CD14-positive monocyte (primary cell): ENCODE measurements at regions not wholly inside any gene's neighbourhood (a gene's known extent, or its start where the extent isn't known, plus 50 kb on each side); places are given as distances from the start of the nearest gene placed in this dataset.

Source experiments
- DNase-seq, 3 donors: peaks; one replicate each; pipeline ENCODE4 v3.0.0-alpha.2; 2011 to 2022
- H2AFZ ChIP-seq: 2 replicates; pipeline ENCODE4 v1.6.0; 2012; ENCODE audit warnings: mild to moderate bottlenecking, low read depth, low read length, inconsistent platforms; ENCODE audit not compliant: insufficient read depth, poor library complexity, severe bottlenecking
- H3K27ac ChIP-seq, 2 donors: 1 replicate in 1 of 2; 2 replicates in 1 of 2; pipeline ENCODE4 v1.5.1; 2012 to 2013; ENCODE audit warnings: low read length in 2 of 2, control low read depth in 1 of 2, inconsistent platforms in 1 of 2, low read depth in 1 of 2, mild to moderate bottlenecking in 1 of 2
- H3K27me3 ChIP-seq, 2 donors: one replicate each; pipeline versions ENCODE4 v1.6.0 to v1.6.1; 2011 to 2013; ENCODE audit warnings: low read length in 2 of 2; ENCODE audit not compliant: control insufficient read depth in 2 of 2, insufficient read depth in 2 of 2
- H3K36me3 ChIP-seq, 2 donors: replicated peaks in 1 of 2; 1 replicate in 1 of 2; 2 replicates in 1 of 2; pipeline versions ENCODE4 v1.5.1 to v1.6.1; 2012 to 2013; ENCODE audit warnings: low read length in 2 of 2, control low read depth in 1 of 2, inconsistent platforms in 1 of 2, mild to moderate bottlenecking in 1 of 2; ENCODE audit not compliant: insufficient read depth in 2 of 2, control insufficient read depth in 1 of 2
- H3K4me1 ChIP-seq, 2 donors: 1 replicate in 1 of 2; 2 replicates in 1 of 2; pipeline versions ENCODE4 v1.5.1 to v1.6.1; 2012 to 2013; ENCODE audit warnings: low read length in 2 of 2, control low read depth in 1 of 2, inconsistent platforms in 1 of 2, mild to moderate bottlenecking in 1 of 2, moderate library complexity in 1 of 2; ENCODE audit not compliant: insufficient read depth in 2 of 2, control insufficient read depth in 1 of 2
- H3K4me2 ChIP-seq: replicated peaks from 2 replicates; pipeline ENCODE3; 2012; ENCODE audit warnings: low read length, moderate library complexity, mild to moderate bottlenecking; ENCODE audit not compliant: poor library complexity, severe bottlenecking; ENCODE audit errors: extremely low read depth
- H3K4me3 ChIP-seq, 3 experiments: fragments of 200-600 bp in 1 of 3; sonication (generic) in 1 of 3; replicated peaks in 1 of 3; 1 replicate in 2 of 3; 2 replicates in 1 of 3; pipeline ENCODE4 v1.5.1; 2011 to 2013; ENCODE audit warnings: low read length in 3 of 3, mild to moderate bottlenecking in 3 of 3, control low read depth in 2 of 3, low read depth in 2 of 3, inconsistent platforms in 1 of 3, moderate library complexity in 1 of 3
- H3K79me2 ChIP-seq: 2 replicates; pipeline ENCODE4 v1.6.0; 2012; ENCODE audit warnings: mild to moderate bottlenecking, control low read depth, inconsistent platforms, low read length, moderate library complexity; ENCODE audit not compliant: insufficient read depth
- H3K9ac ChIP-seq: 2 replicates; pipeline ENCODE4 v1.6.0; 2017; ENCODE audit warnings: low read length, mild to moderate bottlenecking; ENCODE audit not compliant: insufficient read depth, poor library complexity, severe bottlenecking
- H3K9me3 ChIP-seq, 2 donors: replicated peaks in 1 of 2; 1 replicate in 1 of 2; 2 replicates in 1 of 2; pipeline versions ENCODE4 v1.5.1 to v1.6.1; 2012 to 2013; ENCODE audit warnings: low read length in 2 of 2, control low read depth in 1 of 2; ENCODE audit not compliant: control insufficient read depth in 1 of 2, insufficient read depth in 1 of 2
- H4K20me1 ChIP-seq: 2 replicates; pipeline ENCODE4 v1.6.0; 2012; ENCODE audit warnings: mild to moderate bottlenecking, low read length, control low read depth, moderate library complexity; ENCODE audit not compliant: insufficient read depth
- H3K27ac Mint-ChIP-seq, 7 donors: one replicate each; pipeline ENCODE4 v1.8.0; 2020; ENCODE audit warnings: mild to moderate bottlenecking in 7 of 7, mixed read lengths in 7 of 7, moderate library complexity in 6 of 7, inconsistent platforms in 2 of 7
- H3K27me3 Mint-ChIP-seq, 3 donors: one replicate each; pipeline ENCODE4 v1.8.0; 2021 to 2022; ENCODE audit warnings: low read depth in 3 of 3, mild to moderate bottlenecking in 3 of 3, mixed read lengths in 3 of 3, moderate library complexity in 3 of 3, inconsistent platforms in 1 of 3
- H3K36me3 Mint-ChIP-seq, 2 donors: one replicate each; pipeline ENCODE4 v1.8.0; 2020; ENCODE audit warnings: mixed read lengths in 2 of 2, inconsistent platforms in 1 of 2, mild to moderate bottlenecking in 1 of 2
- H3K4me1 Mint-ChIP-seq: one replicate; pipeline ENCODE4 v1.8.0; 2020; ENCODE audit warnings: mild to moderate bottlenecking, mixed read lengths
- H3K4me3 Mint-ChIP-seq, 2 donors: one replicate each; pipeline ENCODE4 v1.8.0; 2020; ENCODE audit warnings: mild to moderate bottlenecking in 2 of 2, mixed read lengths in 2 of 2, moderate library complexity in 1 of 2
- H3K9me3 Mint-ChIP-seq, 7 donors: one replicate each; pipeline ENCODE4 v1.8.0; 2020 to 2022; ENCODE audit warnings: mixed read lengths in 7 of 7, mild to moderate bottlenecking in 6 of 7, moderate library complexity in 6 of 7, inconsistent platforms in 2 of 7
- CTCF ChIP-seq: fragments of 200-600 bp; IDR thresholded peaks from one replicate; pipeline ENCODE4 v1.8.0; 2022; ENCODE audit warnings: antibody characterized with exemption, mild to moderate bottlenecking
- WGBS: methylation state at CpG from one replicate; pipeline ENCODE4 v1.1.5; 2013; ENCODE audit warnings: missing lambda C conversion rate; ENCODE audit not compliant: insufficient coverage; 5-methylcytosine and 5-hydroxymethylcytosine counted together
- intact Hi-C, 2 donors: fragments of 100-400 bp; cut with micrococcal nuclease; formaldehyde crosslinking; loops; one replicate each; pipeline versions ENCODE4 v1.15.0 to v1.15.1; 2023

GRCh38 chr15:95400428-95400827, 930.1 kb upstream of the NR2F2 start:
- no peaks in the 10 kb centered on the region for H3K9me3 ChIP-seq
- Mint-ChIP-seq H3K4me3 (no peak overlapping the region), H3K4me1 (no peaks in the 10 kb centered on the region), H3K36me3 (no peaks in the 10 kb centered on the region), H3K9me3 (peaks cover 0 to 4% (median 1%) of the 10 kb centered on the region in 7 donors), H3K27ac (no peak overlapping the region), H3K27me3 (no peaks in the 10 kb centered on the region)
- no peaks in the 10 kb centered on the region for H3K4me1 ChIP-seq
- H3K36me3 ChIP-seq: no peaks in the 10 kb centered on the region
- H3K4me3 ChIP-seq: no peak overlapping the region
- H4K20me1 ChIP-seq: no peaks in the 10 kb centered on the region
- no peak overlapping the region for H3K9ac ChIP-seq
- no peak for TF ChIP-seq CTCF
- intact Hi-C loops: no loop called here
- no peak for DNase-seq
- WGBS: 40% methylated on average over 1 of the region's 1 CpG
- no peak overlapping the region for H2AFZ ChIP-seq
- H3K27me3 ChIP-seq: no peaks in the 10 kb centered on the region
- H3K79me2 ChIP-seq: no peaks in the 10 kb centered on the region
- H3K27ac ChIP-seq: no peak overlapping the region
- no peak overlapping the region for H3K4me2 ChIP-seq

GRCh38 chr15:95401587-95401986, 928.9 kb upstream of the NR2F2 start:
- no CpG with 5 or more reads among the region's 1 CpG for WGBS
- no peaks in the 10 kb centered on the region for H3K27me3 Mint-ChIP-seq

More at GRCh38 chr15:95401587-95401986, 928.9 kb upstream of the NR2F2 start:
- no peaks in the 10 kb centered on the region for H3K36me3 ChIP-seq
- H3K4me3 ChIP-seq: no peak overlapping the region
- H3K4me1 ChIP-seq: no peaks in the 10 kb centered on the region
- Mint-ChIP-seq H3K4me3 (no peak overlapping the region), H3K4me1 (no peaks in the 10 kb centered on the region), H3K27ac (no peak overlapping the region), H3K36me3 (no peaks in the 10 kb centered on the region), H3K9me3 (peaks cover 0 to 4% (median 0%) of the 10 kb centered on the region in 7 donors)
- H3K79me2 ChIP-seq: no peaks in the 10 kb centered on the region
- no peak overlapping the region for H3K9ac ChIP-seq
- H2AFZ ChIP-seq: no peak overlapping the region
- no peaks in the 10 kb centered on the region for H3K27me3 ChIP-seq
- H3K9me3 ChIP-seq: no peaks in the 10 kb centered on the region
- no peak overlapping the region for H3K4me2 ChIP-seq
- DNase-seq: no peak
- no peak overlapping the region for H3K27ac ChIP-seq
- H4K20me1 ChIP-seq: no peaks in the 10 kb centered on the region
- intact Hi-C loops: no loop called here
- TF ChIP-seq CTCF: no peak
